ENCODE measurements at regions not wholly inside any gene's neighbourhood (a gene's known extent, or its start where the extent isn't known, plus 50 kb on each side); places are given as distances from the start of the nearest gene placed in this dataset.

GRCh38 chrX:121781991-121782390, 734.6 kb downstream of the GLUD2 start:
- Histone ChIP-seq H3K4me1 (no peaks in the 10 kb centered on the region), H3K27me3 (replicated peaks; ENCODE audit: control insufficient read depth, insufficient read depth, low read length) (no peaks in the 10 kb centered on the region), H3K36me3 (ENCODE audit: control insufficient read depth, insufficient read depth, low read length) (no peaks in the 10 kb centered on the region), H3K9me3 (no peaks in the 10 kb centered on the region), H3K4me3 (ENCODE audit: low read depth, low read length) (no peak overlapping the region)
- Mint-ChIP-seq H3K27me3 (ENCODE audit: insufficient read depth, unreplicated experiment) (no peaks in the 10 kb centered on the region), H3K4me1 (ENCODE audit: low read depth, unreplicated experiment) (no peaks in the 10 kb centered on the region), H3K27ac (ENCODE audit: unreplicated experiment) (no peak overlapping the region), H3K4me3 (ENCODE audit: unreplicated experiment) (no peak overlapping the region), H3K36me3 (ENCODE audit: insufficient read depth, unreplicated experiment) (no peaks in the 10 kb centered on the region), H3K9me3 (ENCODE audit: unreplicated experiment) (no peaks in the 10 kb centered on the region)
- POLR2A ChIA-PET = no interaction called here
- TF ChIP-seq, protein P1, sequence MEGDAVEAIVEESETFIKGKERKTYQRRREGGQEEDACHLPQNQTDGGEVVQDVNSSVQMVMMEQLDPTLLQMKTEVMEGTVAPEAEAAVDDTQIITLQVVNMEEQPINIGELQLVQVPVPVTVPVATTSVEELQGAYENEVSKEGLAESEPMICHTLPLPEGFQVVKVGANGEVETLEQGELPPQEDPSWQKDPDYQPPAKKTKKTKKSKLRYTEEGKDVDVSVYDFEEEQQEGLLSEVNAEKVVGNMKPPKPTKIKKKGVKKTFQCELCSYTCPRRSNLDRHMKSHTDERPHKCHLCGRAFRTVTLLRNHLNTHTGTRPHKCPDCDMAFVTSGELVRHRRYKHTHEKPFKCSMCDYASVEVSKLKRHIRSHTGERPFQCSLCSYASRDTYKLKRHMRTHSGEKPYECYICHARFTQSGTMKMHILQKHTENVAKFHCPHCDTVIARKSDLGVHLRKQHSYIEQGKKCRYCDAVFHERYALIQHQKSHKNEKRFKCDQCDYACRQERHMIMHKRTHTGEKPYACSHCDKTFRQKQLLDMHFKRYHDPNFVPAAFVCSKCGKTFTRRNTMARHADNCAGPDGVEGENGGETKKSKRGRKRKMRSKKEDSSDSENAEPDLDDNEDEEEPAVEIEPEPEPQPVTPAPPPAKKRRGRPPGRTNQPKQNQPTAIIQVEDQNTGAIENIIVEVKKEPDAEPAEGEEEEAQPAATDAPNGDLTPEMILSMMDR (IDR thresholded peaks at IDR 0.05; ENCODE audit: insufficient read depth in 1 of 2, low read depth in 1 of 2, low read length in 1 of 2, severe bottlenecking in 1 of 2, unreplicated experiment in 1 of 2) = no peak
- intact Hi-C loops (cut with micrococcal nuclease; ENCODE audit: unreplicated experiment) = no loop called here
- DNase-seq = no peak
- no TSS peak for BruUV-seq (replicated peaks)
- CTCF ChIA-PET = no interaction called here

- POLR2A ChIA-PET = no interaction called here
- TF ChIP-seq, protein P1 (IDR thresholded peaks at IDR 0.05; ENCODE audit: insufficient read depth in 1 of 2, low read depth in 1 of 2, low read length in 1 of 2, severe bottlenecking in 1 of 2, unreplicated experiment in 1 of 2) = no peak
- peaks cover 3% of the 10 kb centered on the region for H3K4me1 Mint-ChIP-seq (ENCODE audit: low read depth, unreplicated experiment)
- Histone ChIP-seq H3K36me3 (ENCODE audit: control insufficient read depth, insufficient read depth, low read length) (no peaks in the 10 kb centered on the region), H3K27me3 (replicated peaks; ENCODE audit: control insufficient read depth, insufficient read depth, low read length) (no peaks in the 10 kb centered on the region), H3K4me3 (ENCODE audit: low read depth, low read length) (no peak overlapping the region), H3K4me1 (no peaks in the 10 kb centered on the region), H3K9me3 (no peaks in the 10 kb centered on the region)
- CTCF ChIA-PET = no interaction called here
- intact Hi-C loops (cut with micrococcal nuclease; ENCODE audit: unreplicated experiment) = no loop called here
- H3K9me3 Mint-ChIP-seq (ENCODE audit: unreplicated experiment) = no peaks in the 10 kb centered on the region
- H3K27ac Mint-ChIP-seq (ENCODE audit: unreplicated experiment) = no peak overlapping the region
- H3K27me3 Mint-ChIP-seq (ENCODE audit: insufficient read depth, unreplicated experiment) = no peaks in the 10 kb centered on the region
- BruUV-seq (replicated peaks) = no TSS peak
- no peak overlapping the region for H3K4me3 Mint-ChIP-seq (ENCODE audit: unreplicated experiment)
- no peaks in the 10 kb centered on the region for H3K36me3 Mint-ChIP-seq (ENCODE audit: insufficient read depth, unreplicated experiment)
- no peak for DNase-seq
These were observed 735.1 kb downstream of the GLUD2 start for GRCh38 chrX:121782544-121782943.

- DNase-seq = no peak
- intact Hi-C loops (cut with micrococcal nuclease; ENCODE audit: unreplicated experiment) = no loop called here
- no peaks in the 10 kb centered on the region for H3K4me1 ChIP-seq
- no TSS peak for BruUV-seq (replicated peaks)
- Mint-ChIP-seq H3K27ac (ENCODE audit: unreplicated experiment) (no peak overlapping the region), H3K4me3 (ENCODE audit: unreplicated experiment) (no peak overlapping the region), H3K9me3 (ENCODE audit: unreplicated experiment) (no peaks in the 10 kb centered on the region), H3K27me3 (ENCODE audit: insufficient read depth, unreplicated experiment) (no peaks in the 10 kb centered on the region), H3K4me1 (ENCODE audit: low read depth, unreplicated experiment) (peaks cover 7% of the 10 kb centered on the region), H3K36me3 (ENCODE audit: insufficient read depth, unreplicated experiment) (no peaks in the 10 kb centered on the region)
- TF ChIP-seq, protein P1 (IDR thresholded peaks at IDR 0.05; ENCODE audit: insufficient read depth in 1 of 2, low read depth in 1 of 2, low read length in 1 of 2, severe bottlenecking in 1 of 2, unreplicated experiment in 1 of 2) = no peak
- no peak overlapping the region for H3K4me3 ChIP-seq (ENCODE audit: low read depth, low read length)
- POLR2A ChIA-PET = no interaction called here
- H3K36me3 ChIP-seq (ENCODE audit: control insufficient read depth, insufficient read depth, low read length) = no peaks in the 10 kb centered on the region
- no peaks in the 10 kb centered on the region for H3K9me3 ChIP-seq
- no peaks in the 10 kb centered on the region for H3K27me3 ChIP-seq (replicated peaks; ENCODE audit: control insufficient read depth, insufficient read depth, low read length)
- CTCF ChIA-PET = no interaction called here
These were observed 735.6 kb downstream of the GLUD2 start for GRCh38 chrX:121782976-121783375.

Data from Caco-2 (cell line).